Tibial nerve (tissue), 4 donors: ENCODE measurements at regions not wholly inside any gene's neighbourhood (a gene's known extent, or its start where the extent isn't known, plus 50 kb on each side); places are given as distances from the start of the nearest gene placed in this dataset. TPM values are rescaled to one million over a fixed set of nuclear protein-coding genes. Genes with fewer than 3 reads are reported as not detected.
A peak's percentile ranks its signal among the peaks of the same experiment; 100 is the strongest.

Experiments used
- DNase-seq, 2 donors: peaks; one replicate each; pipeline ENCODE4 v3.0.0-alpha.2; 2019; ENCODE audit warnings: low spot score in 2 of 2
- H3K27ac ChIP-seq, 4 donors: fragments of 200-600 bp; sonication (generic) in 3 of 4; one replicate each; pipeline ENCODE4 v1.5.1; 2017 to 2019; ENCODE audit warnings: mild to moderate bottlenecking in 1 of 4
- H3K27me3 ChIP-seq, 2 donors: fragments of 200-600 bp; sonication (generic) in 1 of 2; one replicate each; pipeline versions ENCODE4 v1.5.1 to v1.6.0; 2017 to 2019
- H3K36me3 ChIP-seq, 3 donors: fragments of 200-600 bp; sonication (generic); one replicate each; pipeline ENCODE4 v1.5.1; 2018 to 2019
- H3K4me1 ChIP-seq, 4 donors: fragments of 200-600 bp; sonication (generic) in 3 of 4; one replicate each; pipeline ENCODE4 v1.5.1; 2017 to 2019
- H3K4me3 ChIP-seq, 4 donors: fragments of 200-600 bp; sonication (generic) in 3 of 4; one replicate each; pipeline ENCODE4 v1.5.1; 2017 to 2019; ENCODE audit warnings: mild to moderate bottlenecking in 1 of 4, moderate library complexity in 1 of 4
- H3K9me3 ChIP-seq, 4 donors: fragments of 200-600 bp; sonication (generic) in 3 of 4; one replicate each; pipeline ENCODE4 v1.5.1; 2017 to 2019
- CTCF ChIP-seq, 5 experiments: fragments of 200-600 bp in 3 of 5; fragments of 450-650 bp in 2 of 5; sonication (generic) in 3 of 5; IDR thresholded peaks; one replicate each; pipeline ENCODE4 v1.5.1; 2016 to 2019; ENCODE audit warnings: antibody characterized with exemption in 5 of 5, mild to moderate bottlenecking in 3 of 5, moderate library complexity in 2 of 5
- EP300 ChIP-seq, 2 donors: sonication (generic); formaldehyde crosslinking; IDR thresholded peaks; one replicate each; pipeline ENCODE4 v1.6.1; 2017; ENCODE audit warnings: antibody characterized with exemption in 2 of 2, mild to moderate bottlenecking in 1 of 2
- POLR2A ChIP-seq, 2 donors: fragments of 450-650 bp; IDR thresholded peaks; one replicate each; pipeline ENCODE4 v1.6.1; 2017; ENCODE audit warnings: antibody characterized with exemption in 2 of 2, mild to moderate bottlenecking in 2 of 2, moderate library complexity in 2 of 2
- WGBS, 2 donors: methylation state at CpG; one replicate each; pipeline ENCODE4 v1.1.5; 2018; 5-methylcytosine and 5-hydroxymethylcytosine counted together
- small RNA-seq: library from RNA; depleted of rRNA; stranded (forward); fragments of <200 nt; gene quantifications from one replicate; pipeline ENCODE3, GENCODE V24; 2016

- Histone ChIP-seq H3K4me3 (no peak overlapping the region), H3K36me3 (no peaks in the 10 kb centered on the region), H3K9me3 (peaks cover 0 to 10% (median 0%) of the 10 kb centered on the region in 4 donors), H3K27ac (peak overlapping the region in 2 of 4 donors; percentile 70 to 78), H3K27me3 (no peaks in the 10 kb centered on the region), H3K4me1 (peaks cover 0 to 26% (median 11%) of the 10 kb centered on the region in 4 donors)
- no peak for DNase-seq
- TF ChIP-seq CTCF (IDR thresholded peaks at IDR 0.05), result no peak
- no peak for TF ChIP-seq POLR2A (IDR thresholded peaks at IDR 0.05)
- TF ChIP-seq EP300 (IDR thresholded peaks at IDR 0.05), result no peak
- 78 to 82% methylated on average over 3 of the region's 3 CpGs for WGBS, 2 donors
These were observed 61.2 kb upstream of the EDNRB start for GRCh38 chr13:77979721-77980385.

GRCh38 chr13:77975358-77976042 lies 56.9 kb upstream of the EDNRB start:
- no peaks in the 10 kb centered on the region for H3K36me3 ChIP-seq
- H3K27ac ChIP-seq, result no peak overlapping the region
- H3K9me3 ChIP-seq, result peaks cover 0 to 5% (median 0%) of the 10 kb centered on the region in 4 donors
- TF ChIP-seq CTCF (IDR thresholded peaks at IDR 0.05), result no peak
- TF ChIP-seq POLR2A (IDR thresholded peaks at IDR 0.05), result no peak
- TF ChIP-seq EP300 (IDR thresholded peaks at IDR 0.05), result no peak
- no peaks in the 10 kb centered on the region for H3K27me3 ChIP-seq
- H3K4me3 ChIP-seq, result no peak overlapping the region
- H3K4me1 ChIP-seq, result peaks cover 0 to 12% (median 7%) of the 10 kb centered on the region in 4 donors
- DNase-seq, result no peak
- WGBS, 2 donors, result 78 to 88% methylated on average over 11 to 14 of the region's 14 CpGs

- H3K36me3 ChIP-seq, result no peaks in the 10 kb centered on the region
- no peaks in the 10 kb centered on the region for H3K27me3 ChIP-seq
- H3K4me3 ChIP-seq, result no peak overlapping the region
- peak overlapping the region in 1 of 4 donors; percentile 20 for H3K27ac ChIP-seq
- no peaks in the 10 kb centered on the region for H3K9me3 ChIP-seq
- peaks cover 0 to 9% (median 0%) of the 10 kb centered on the region in 4 donors for H3K4me1 ChIP-seq
- DNase-seq, result no peak
- WGBS, 2 donors, result 43 to 46% methylated on average over 5 of the region's 5 CpGs
- TF ChIP-seq EP300 (IDR thresholded peaks at IDR 0.05) (no peak), POLR2A (IDR thresholded peaks at IDR 0.05) (no peak), CTCF (IDR thresholded peaks at IDR 0.05) (no peak)
These were observed 50.7 kb upstream of the EDNRB start for GRCh38 chr13:77969299-77969698.

Small RNA genes in the stretch of these regions (small RNA-seq; reads per million reads assigned to genes)
- not detected for gene RNY3P3
